ENCODE measurements at regions not wholly inside any gene's neighbourhood (a gene's known extent, or its start where the extent isn't known, plus 50 kb on each side); places are given as distances from the start of the nearest gene placed in this dataset.
"Not testable (repeated sequence)": the region's sequence is repeated elsewhere in the genome, so short reads cannot be mapped to it uniquely, and the experiment has no call there.

GRCh38 chr6:113786168-113786567, 71.0 kb upstream of the MARCKS start:
- H3K27me3 ChIP-seq = no peaks in the 10 kb centered on the region
- H3K36me3 ChIP-seq = no peaks in the 10 kb centered on the region
- H3K4me3 ChIP-seq = no peak overlapping the region
- intact Hi-C loops (cut with DNase I; ENCODE audit: low total_unique reads) = no loop called here
- H3K4me1 ChIP-seq = no peaks in the 10 kb centered on the region
- H3K27ac ChIP-seq = no peak overlapping the region
- H3K9me3 ChIP-seq = no peaks in the 10 kb centered on the region
- no peak for DNase-seq (ENCODE audit: low spot score in 2 of 2)
- TF ChIP-seq POLR2A (IDR thresholded peaks at IDR 0.05) (no peak), CTCF (IDR thresholded peaks at IDR 0.05) (no peak), POLR2AphosphoS5 (IDR thresholded peaks at IDR 0.05) (no peak)

GRCh38 chr6:113788586-113788985, 68.6 kb upstream of the MARCKS start:
- no peaks in the 10 kb centered on the region for H3K9me3 ChIP-seq
- H3K27me3 ChIP-seq = no peaks in the 10 kb centered on the region
- TF ChIP-seq POLR2A (IDR thresholded peaks at IDR 0.05) = no peak
- TF ChIP-seq CTCF (IDR thresholded peaks at IDR 0.05) = no peak
- TF ChIP-seq POLR2AphosphoS5 (IDR thresholded peaks at IDR 0.05) = no peak
- no peaks in the 10 kb centered on the region for H3K4me1 ChIP-seq
- no peak overlapping the region for H3K4me3 ChIP-seq
- intact Hi-C loops (cut with DNase I; ENCODE audit: low total_unique reads) = no loop called here
- no peak for DNase-seq (ENCODE audit: low spot score in 2 of 2)
- H3K27ac ChIP-seq = no peak overlapping the region
- no peaks in the 10 kb centered on the region for H3K36me3 ChIP-seq

- H3K4me1 ChIP-seq; intact Hi-C loops (cut with DNase I; ENCODE audit: low total_unique reads); H3K9me3 ChIP-seq; DNase-seq (ENCODE audit: low spot score in 2 of 2); H3K4me3 ChIP-seq; H3K27me3 ChIP-seq; H3K36me3 ChIP-seq; H3K27ac ChIP-seq: not testable (repeated sequence)
Measured at GRCh38 chr6:113791225-113791624, 65.9 kb upstream of the MARCKS start.

GRCh38 chr6:113795371-113795770, 61.8 kb upstream of the MARCKS start:
- H3K9me3 ChIP-seq; H3K4me3 ChIP-seq; H3K27me3 ChIP-seq; DNase-seq (ENCODE audit: low spot score in 2 of 2); H3K4me1 ChIP-seq; H3K36me3 ChIP-seq; intact Hi-C loops (cut with DNase I; ENCODE audit: low total_unique reads); H3K27ac ChIP-seq: not testable (repeated sequence)

- no peak for TF ChIP-seq POLR2A (IDR thresholded peaks at IDR 0.05)
- no peak for TF ChIP-seq POLR2AphosphoS5 (IDR thresholded peaks at IDR 0.05)
- no peak for TF ChIP-seq CTCF (IDR thresholded peaks at IDR 0.05)
- no peaks in the 10 kb centered on the region for H3K9me3 ChIP-seq
- no peaks in the 10 kb centered on the region for H3K4me1 ChIP-seq
- no peaks in the 10 kb centered on the region for H3K36me3 ChIP-seq
- no peak for DNase-seq (ENCODE audit: low spot score in 2 of 2)
- no peak overlapping the region for H3K27ac ChIP-seq
- H3K27me3 ChIP-seq = no peaks in the 10 kb centered on the region
- H3K4me3 ChIP-seq = no peak overlapping the region
- intact Hi-C loops (cut with DNase I; ENCODE audit: low total_unique reads) = no loop called here
Measured at GRCh38 chr6:113796038-113796437, 61.1 kb upstream of the MARCKS start.

- no peak for DNase-seq (ENCODE audit: low spot score in 2 of 2)
- Histone ChIP-seq H3K27ac (no peak overlapping the region), H3K9me3 (no peaks in the 10 kb centered on the region), H3K4me3 (no peak overlapping the region), H3K27me3 (no peaks in the 10 kb centered on the region), H3K36me3 (no peaks in the 10 kb centered on the region), H3K4me1 (no peaks in the 10 kb centered on the region)
- intact Hi-C loops (cut with DNase I; ENCODE audit: low total_unique reads) = no loop called here
- no peak for TF ChIP-seq POLR2AphosphoS5 (IDR thresholded peaks at IDR 0.05)
- TF ChIP-seq CTCF (IDR thresholded peaks at IDR 0.05) = no peak
- TF ChIP-seq POLR2A (IDR thresholded peaks at IDR 0.05) = no peak
Measured at GRCh38 chr6:113802779-113803178, 54.4 kb upstream of the MARCKS start.
